Tibial artery (tissue), 4 donors: ENCODE measurements at regions not wholly inside any gene's neighbourhood (a gene's known extent, or its start where the extent isn't known, plus 50 kb on each side); places are given as distances from the start of the nearest gene placed in this dataset.

ENCODE experiments used
- DNase-seq, 2 donors: peaks; one replicate each; pipeline ENCODE4 v3.0.0-alpha.2; 2019
- H3K27ac ChIP-seq, 2 donors: fragments of 200-600 bp; sonication (generic) in 1 of 2; 1 replicate in 1 of 2; 2 replicates in 1 of 2; pipeline ENCODE4 v1.5.1; 2018 to 2019; ENCODE audit warnings: mild to moderate bottlenecking in 1 of 2
- H3K27me3 ChIP-seq, 2 donors: fragments of 200-600 bp; sonication (generic) in 1 of 2; one replicate each; pipeline versions ENCODE4 v1.5.1 to v1.6.0; 2016 to 2019
- H3K36me3 ChIP-seq, 3 donors: fragments of 200-600 bp; sonication (generic) in 2 of 3; one replicate each; pipeline ENCODE4 v1.5.1; 2016 to 2019; ENCODE audit warnings: mild to moderate bottlenecking in 2 of 3
- H3K4me1 ChIP-seq, 4 donors: fragments of 200-600 bp; sonication (generic) in 2 of 4; 1 replicate in 3 of 4; 2 replicates in 1 of 4; pipeline ENCODE4 v1.5.1; 2016 to 2019
- H3K4me3 ChIP-seq, 2 donors: fragments of 200-600 bp; sonication (generic) in 1 of 2; 1 replicate in 1 of 2; 2 replicates in 1 of 2; pipeline ENCODE4 v1.5.1; 2018 to 2019; ENCODE audit warnings: mild to moderate bottlenecking in 2 of 2
- H3K9me3 ChIP-seq, 3 donors: fragments of 200-600 bp; sonication (generic) in 1 of 3; one replicate each; pipeline ENCODE4 v1.5.1; 2016 to 2019
- CTCF ChIP-seq, 2 experiments: fragments of 200-600 bp in 1 of 2; fragments of 450-650 bp in 1 of 2; IDR thresholded peaks; one replicate each; pipeline ENCODE4 v1.5.1; 2017 to 2019; ENCODE audit warnings: antibody characterized with exemption in 2 of 2, mild to moderate bottlenecking in 1 of 2, moderate library complexity in 1 of 2
- intact Hi-C: fragments of 100-400 bp; cut with DNase I; formaldehyde crosslinking; loops from one replicate; pipeline ENCODE4 v1.15.0; 2023; ENCODE audit warnings: low total_unique reads

- Histone ChIP-seq H3K27ac (no peak overlapping the region), H3K4me3 (no peak overlapping the region)
Observed at GRCh38 chr3:87568331-87568730, 291.9 kb upstream of the POU1F1 start.

GRCh38 chr3:87564438-87564837 lies 288.1 kb upstream of the POU1F1 start:
- no peaks in the 10 kb centered on the region for H3K36me3 ChIP-seq
- no peaks in the 10 kb centered on the region for H3K27me3 ChIP-seq
- intact Hi-C loops: no loop called here
- no peak overlapping the region for H3K27ac ChIP-seq
- no peaks in the 10 kb centered on the region for H3K9me3 ChIP-seq
- TF ChIP-seq CTCF (IDR thresholded peaks at IDR 0.05): no peak
- no peaks in the 10 kb centered on the region for H3K4me1 ChIP-seq
- no peak for DNase-seq
- no peak overlapping the region for H3K4me3 ChIP-seq

More at GRCh38 chr3:87568331-87568730, 291.9 kb upstream of the POU1F1 start:
- H3K9me3 ChIP-seq: no peaks in the 10 kb centered on the region
- intact Hi-C loops: no loop called here
- no peaks in the 10 kb centered on the region for H3K4me1 ChIP-seq
- H3K36me3 ChIP-seq: no peaks in the 10 kb centered on the region
- H3K27me3 ChIP-seq: no peaks in the 10 kb centered on the region
- TF ChIP-seq CTCF (IDR thresholded peaks at IDR 0.05): no peak
- no peak for DNase-seq

GRCh38 chr3:87563712-87564111 lies 287.3 kb upstream of the POU1F1 start:
- no peak overlapping the region for H3K4me3 ChIP-seq
- TF ChIP-seq CTCF (IDR thresholded peaks at IDR 0.05): no peak
- H3K9me3 ChIP-seq: no peaks in the 10 kb centered on the region
- intact Hi-C loops: no loop called here
- H3K27ac ChIP-seq: no peak overlapping the region
- no peak for DNase-seq
- H3K36me3 ChIP-seq: no peaks in the 10 kb centered on the region
- no peaks in the 10 kb centered on the region for H3K27me3 ChIP-seq
- H3K4me1 ChIP-seq: no peaks in the 10 kb centered on the region

GRCh38 chr3:87558492-87558891 lies 282.1 kb upstream of the POU1F1 start:
- no peaks in the 10 kb centered on the region for H3K9me3 ChIP-seq
- no peak overlapping the region for H3K4me3 ChIP-seq
- TF ChIP-seq CTCF (IDR thresholded peaks at IDR 0.05): no peak
- intact Hi-C loops: no loop called here
- no peak for DNase-seq
- H3K27ac ChIP-seq: no peak overlapping the region
- H3K36me3 ChIP-seq: no peaks in the 10 kb centered on the region
- H3K27me3 ChIP-seq: no peaks in the 10 kb centered on the region
- H3K4me1 ChIP-seq: no peaks in the 10 kb centered on the region

GRCh38 chr3:87555290-87555689 lies 278.9 kb upstream of the POU1F1 start:
- no peak overlapping the region for H3K27ac ChIP-seq
- no peaks in the 10 kb centered on the region for H3K9me3 ChIP-seq
- intact Hi-C loops: no loop called here
- H3K36me3 ChIP-seq: no peaks in the 10 kb centered on the region
- no peak for DNase-seq
- no peak overlapping the region for H3K4me3 ChIP-seq
- H3K27me3 ChIP-seq: no peaks in the 10 kb centered on the region
- H3K4me1 ChIP-seq: no peaks in the 10 kb centered on the region
- no peak for TF ChIP-seq CTCF (IDR thresholded peaks at IDR 0.05)

- DNase-seq: no peak
- no peaks in the 10 kb centered on the region for H3K27me3 ChIP-seq
- no peak overlapping the region for H3K4me3 ChIP-seq
- intact Hi-C loops: no loop called here
- no peak overlapping the region for H3K27ac ChIP-seq
- no peaks in the 10 kb centered on the region for H3K36me3 ChIP-seq
- H3K9me3 ChIP-seq: no peaks in the 10 kb centered on the region
- no peak for TF ChIP-seq CTCF (IDR thresholded peaks at IDR 0.05)
- no peaks in the 10 kb centered on the region for H3K4me1 ChIP-seq
Observed at GRCh38 chr3:87553058-87553457, 276.7 kb upstream of the POU1F1 start.
